Smooth muscle cell (in vitro differentiated cells): ENCODE measurements at regions not wholly inside any gene's neighbourhood (a gene's known extent, or its start where the extent isn't known, plus 50 kb on each side); places are given as distances from the start of the nearest gene placed in this dataset.
A peak's percentile ranks its signal among the peaks of the same experiment; 100 is the strongest.

Experiments
- DNase-seq: peaks from one replicate; lab custom pipeline; 2025; ENCODE audit not compliant: unreplicated experiment; lab: John Stamatoyannopoulos, UW
- H2AFZ ChIP-seq: fragments of 200-600 bp; sonication (generic); 2 replicates; pipeline ENCODE4 v1.6.0; 2016; ENCODE audit warnings: antibody characterized with exemption, low read depth, mild to moderate bottlenecking
- H3F3A ChIP-seq: fragments of 200-600 bp; sonication (generic); 2 replicates; pipeline ENCODE4 v1.6.0; 2017; ENCODE audit warnings: antibody characterized with exemption, low read depth
- H3K27ac ChIP-seq: fragments of 200-600 bp; sonication (generic); 2 replicates; pipeline ENCODE4 v1.5.1; 2016; ENCODE audit warnings: low read depth, mild to moderate bottlenecking
- H3K27me3 ChIP-seq: fragments of 200-600 bp; sonication (generic); 2 replicates; pipeline ENCODE4 v1.6.1; 2016; ENCODE audit warnings: low read depth, mild to moderate bottlenecking
- H3K36me3 ChIP-seq: fragments of 200-600 bp; sonication (generic); 2 replicates; pipeline ENCODE4 v1.5.1; 2016; ENCODE audit warnings: low read depth
- H3K4me1 ChIP-seq: fragments of 200-600 bp; sonication (generic); 2 replicates; pipeline ENCODE4 v1.5.1; 2016; ENCODE audit warnings: low read depth
- H3K4me2 ChIP-seq: fragments of 200-600 bp; sonication (generic); 2 replicates; pipeline ENCODE4 v1.6.0; 2016; ENCODE audit warnings: mild to moderate bottlenecking
- H3K4me3 ChIP-seq: fragments of 200-600 bp; sonication (generic); 2 replicates; pipeline ENCODE4 v1.5.1; 2016; ENCODE audit warnings: mild to moderate bottlenecking
- H3K79me2 ChIP-seq: fragments of 200-600 bp; sonication (generic); 2 replicates; pipeline ENCODE4 v1.6.0; 2016; ENCODE audit warnings: low read depth, mild to moderate bottlenecking
- H3K9ac ChIP-seq: fragments of 200-600 bp; sonication (generic); 2 replicates; pipeline ENCODE4 v1.6.0; 2016; ENCODE audit warnings: low read depth
- H3K9me3 ChIP-seq: fragments of 200-600 bp; sonication (generic); replicated peaks from 2 replicates; pipeline ENCODE4 v1.5.1; 2016; ENCODE audit warnings: low read depth
- H4K20me1 ChIP-seq: fragments of 200-600 bp; sonication (generic); 2 replicates; pipeline ENCODE4 v1.6.0; 2016; ENCODE audit warnings: low read depth
- WGBS: methylation state at CpG from one replicate; pipeline ENCODE4 v1.1.7; 2016; ENCODE audit warnings: low lambda C conversion rate; 5-methylcytosine and 5-hydroxymethylcytosine counted together
- TF ChIP-seq, protein P1 (sequence below): fragments of 200-600 bp; sonication (generic); IDR thresholded peaks from 2 replicates; pipeline ENCODE4 v1.5.1; 2017; ENCODE audit warnings: borderline replicate concordance, mild to moderate bottlenecking, antibody characterized with exemption; ENCODE audit not compliant: insufficient read depth, poor library complexity, severe bottlenecking

- no peak overlapping the region for H3K27ac ChIP-seq
- no peak overlapping the region for H3K9ac ChIP-seq
- no peaks in the 10 kb centered on the region for H3K9me3 ChIP-seq
- no peaks in the 10 kb centered on the region for H3K79me2 ChIP-seq
- no peak overlapping the region for H2AFZ ChIP-seq
- H3K4me3 ChIP-seq = no peak overlapping the region
- no peaks in the 10 kb centered on the region for H3K4me1 ChIP-seq
- H3K36me3 ChIP-seq = no peaks in the 10 kb centered on the region
- 85% methylated on average over 2 of the region's 2 CpGs for WGBS
- TF ChIP-seq, protein P1, sequence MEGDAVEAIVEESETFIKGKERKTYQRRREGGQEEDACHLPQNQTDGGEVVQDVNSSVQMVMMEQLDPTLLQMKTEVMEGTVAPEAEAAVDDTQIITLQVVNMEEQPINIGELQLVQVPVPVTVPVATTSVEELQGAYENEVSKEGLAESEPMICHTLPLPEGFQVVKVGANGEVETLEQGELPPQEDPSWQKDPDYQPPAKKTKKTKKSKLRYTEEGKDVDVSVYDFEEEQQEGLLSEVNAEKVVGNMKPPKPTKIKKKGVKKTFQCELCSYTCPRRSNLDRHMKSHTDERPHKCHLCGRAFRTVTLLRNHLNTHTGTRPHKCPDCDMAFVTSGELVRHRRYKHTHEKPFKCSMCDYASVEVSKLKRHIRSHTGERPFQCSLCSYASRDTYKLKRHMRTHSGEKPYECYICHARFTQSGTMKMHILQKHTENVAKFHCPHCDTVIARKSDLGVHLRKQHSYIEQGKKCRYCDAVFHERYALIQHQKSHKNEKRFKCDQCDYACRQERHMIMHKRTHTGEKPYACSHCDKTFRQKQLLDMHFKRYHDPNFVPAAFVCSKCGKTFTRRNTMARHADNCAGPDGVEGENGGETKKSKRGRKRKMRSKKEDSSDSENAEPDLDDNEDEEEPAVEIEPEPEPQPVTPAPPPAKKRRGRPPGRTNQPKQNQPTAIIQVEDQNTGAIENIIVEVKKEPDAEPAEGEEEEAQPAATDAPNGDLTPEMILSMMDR = no peak
- no peaks in the 10 kb centered on the region for H3K27me3 ChIP-seq
- H3F3A ChIP-seq = no peaks in the 10 kb centered on the region
- DNase-seq = no peak
- no peak overlapping the region for H3K4me2 ChIP-seq
- H4K20me1 ChIP-seq = no peaks in the 10 kb centered on the region
Measured at GRCh38 chr20:7540923-7541322, 399.3 kb downstream of the HAO1 start.

- Histone ChIP-seq H2AFZ (no peak overlapping the region), H3K9ac (no peak overlapping the region), H3K4me3 (no peak overlapping the region), H3K36me3 (no peaks in the 10 kb centered on the region), H3K4me2 (no peak overlapping the region), H3K27ac (no peak overlapping the region), H3K27me3 (no peaks in the 10 kb centered on the region), H3F3A (no peaks in the 10 kb centered on the region), H3K4me1 (no peaks in the 10 kb centered on the region), H4K20me1 (no peaks in the 10 kb centered on the region), H3K9me3 (no peaks in the 10 kb centered on the region), H3K79me2 (no peaks in the 10 kb centered on the region)
- TF ChIP-seq, protein P1 = no peak
- no peak for DNase-seq
- 77% methylated on average over 3 of the region's 3 CpGs for WGBS
Measured at GRCh38 chr20:7571101-7571500, 369.2 kb downstream of the HAO1 start.

- no peak overlapping the region for H3K4me3 ChIP-seq
- DNase-seq = no peak
- no peaks in the 10 kb centered on the region for H3F3A ChIP-seq
- no peaks in the 10 kb centered on the region for H3K79me2 ChIP-seq
- 64% methylated on average over 5 of the region's 5 CpGs for WGBS
- H3K9ac ChIP-seq = no peak overlapping the region
- H3K4me1 ChIP-seq = no peaks in the 10 kb centered on the region
- H3K27ac ChIP-seq = no peak overlapping the region
- no peaks in the 10 kb centered on the region for H4K20me1 ChIP-seq
- H3K36me3 ChIP-seq = no peaks in the 10 kb centered on the region
- no peak overlapping the region for H3K4me2 ChIP-seq
- H3K27me3 ChIP-seq = no peaks in the 10 kb centered on the region
- TF ChIP-seq, protein P1 = no peak
- H3K9me3 ChIP-seq = no peaks in the 10 kb centered on the region
- H2AFZ ChIP-seq = no peak overlapping the region
Measured at GRCh38 chr20:7571521-7572055, 368.7 kb downstream of the HAO1 start.

DNA sequence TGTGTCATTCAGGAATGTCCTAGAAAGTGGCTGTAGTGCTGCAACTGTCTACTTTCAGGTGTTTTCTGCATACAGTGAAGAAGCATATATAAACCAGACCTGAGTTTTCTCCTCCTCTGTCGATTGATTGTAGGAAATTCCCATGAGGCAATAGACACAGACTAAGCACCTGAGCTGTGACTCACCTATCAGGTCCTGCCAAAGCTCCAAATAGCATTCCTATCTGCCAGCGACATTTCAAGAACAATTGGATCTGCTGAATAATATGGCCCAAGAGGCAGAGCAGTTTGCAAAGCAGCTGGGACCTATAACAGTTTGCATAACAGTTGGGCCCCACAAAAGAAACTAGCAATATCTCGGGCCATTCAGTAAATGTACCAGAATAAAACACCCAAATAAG lies 360.4 kb downstream of the HAO1 start:
- Histone ChIP-seq H4K20me1 (no peaks in the 10 kb centered on the region), H3K36me3 (no peaks in the 10 kb centered on the region), H3K4me3 (no peak overlapping the region), H3F3A (no peaks in the 10 kb centered on the region), H3K4me2 (no peak overlapping the region), H2AFZ (no peak overlapping the region), H3K27ac (peak overlapping the region; percentile 42), H3K27me3 (no peaks in the 10 kb centered on the region), H3K4me1 (no peaks in the 10 kb centered on the region), H3K9ac (no peak overlapping the region), H3K79me2 (no peaks in the 10 kb centered on the region), H3K9me3 (no peaks in the 10 kb centered on the region)
- WGBS = 73% methylated on average over 3 of the region's 3 CpGs
- DNase-seq = no peak
- TF ChIP-seq, protein P1 = no peak
